Prostate gland (tissue), 2 donors: ENCODE measurements at regions not wholly inside any gene's neighbourhood (a gene's known extent, or its start where the extent isn't known, plus 50 kb on each side); places are given as distances from the start of the nearest gene placed in this dataset.
"Not testable (repeated sequence)": the region's sequence is repeated elsewhere in the genome, so short reads cannot be mapped to it uniquely, and the experiment has no call there.

ENCODE experiments used
- DNase-seq: peaks from one replicate; pipeline ENCODE4 v3.0.0-alpha.2; 2019; ENCODE audit warnings: low spot score
- H3K27ac ChIP-seq, 2 donors: fragments of 200-600 bp; sonication (generic); 2 replicates each; pipeline ENCODE4 v1.5.1; 2017 to 2019
- H3K27me3 ChIP-seq: fragments of 200-600 bp; sonication (generic); replicated peaks from 2 replicates; pipeline ENCODE4 v1.5.1; 2019; ENCODE audit not compliant: insufficient read depth
- H3K36me3 ChIP-seq, 2 donors: fragments of 200-600 bp; sonication (generic); 1 replicate in 1 of 2; 2 replicates in 1 of 2; pipeline versions ENCODE4 v1.5.1 to v1.8.1; 2017 to 2019
- H3K4me1 ChIP-seq: fragments of 200-600 bp; sonication (generic); replicated peaks from 2 replicates; pipeline ENCODE4 v1.5.1; 2019
- H3K4me3 ChIP-seq, 2 donors: fragments of 200-600 bp; sonication (generic); 2 replicates each; pipeline ENCODE4 v1.5.1; 2017 to 2019
- H3K9me3 ChIP-seq: fragments of 200-600 bp; sonication (generic); 2 replicates; pipeline ENCODE4 v1.5.1; 2017
- POLR2A ChIP-seq: fragments of 450-650 bp; IDR thresholded peaks from one replicate; pipeline ENCODE4 v1.6.1; 2016; ENCODE audit warnings: antibody characterized with exemption, mild to moderate bottlenecking
- POLR2AphosphoS5 ChIP-seq: sonication (generic); formaldehyde crosslinking; IDR thresholded peaks from one replicate; pipeline ENCODE4 v1.6.1; 2017; ENCODE audit warnings: antibody characterized with exemption
- WGBS: methylation state at CpG from one replicate; pipeline ENCODE4 v1.1.5; 2018; 5-methylcytosine and 5-hydroxymethylcytosine counted together
- intact Hi-C: fragments of 100-400 bp; cut with DNase I; formaldehyde crosslinking; loops from one replicate; pipeline ENCODE4 v1.14.2; 2022
- TF ChIP-seq, protein P1 (sequence below), 4 experiments: fragments of 200-600 bp in 2 of 4; fragments of 450-650 bp in 2 of 4; sonication (generic) in 2 of 4; IDR thresholded peaks; 1 replicate in 3 of 4; 2 replicates in 1 of 4; pipeline ENCODE4 v1.5.1; 2016 to 2019; ENCODE audit warnings: antibody characterized with exemption in 4 of 4, mild to moderate bottlenecking in 2 of 4, moderate library complexity in 2 of 4

- no peak for TF ChIP-seq POLR2AphosphoS5
- no peak for TF ChIP-seq POLR2A
- TF ChIP-seq, protein P1, sequence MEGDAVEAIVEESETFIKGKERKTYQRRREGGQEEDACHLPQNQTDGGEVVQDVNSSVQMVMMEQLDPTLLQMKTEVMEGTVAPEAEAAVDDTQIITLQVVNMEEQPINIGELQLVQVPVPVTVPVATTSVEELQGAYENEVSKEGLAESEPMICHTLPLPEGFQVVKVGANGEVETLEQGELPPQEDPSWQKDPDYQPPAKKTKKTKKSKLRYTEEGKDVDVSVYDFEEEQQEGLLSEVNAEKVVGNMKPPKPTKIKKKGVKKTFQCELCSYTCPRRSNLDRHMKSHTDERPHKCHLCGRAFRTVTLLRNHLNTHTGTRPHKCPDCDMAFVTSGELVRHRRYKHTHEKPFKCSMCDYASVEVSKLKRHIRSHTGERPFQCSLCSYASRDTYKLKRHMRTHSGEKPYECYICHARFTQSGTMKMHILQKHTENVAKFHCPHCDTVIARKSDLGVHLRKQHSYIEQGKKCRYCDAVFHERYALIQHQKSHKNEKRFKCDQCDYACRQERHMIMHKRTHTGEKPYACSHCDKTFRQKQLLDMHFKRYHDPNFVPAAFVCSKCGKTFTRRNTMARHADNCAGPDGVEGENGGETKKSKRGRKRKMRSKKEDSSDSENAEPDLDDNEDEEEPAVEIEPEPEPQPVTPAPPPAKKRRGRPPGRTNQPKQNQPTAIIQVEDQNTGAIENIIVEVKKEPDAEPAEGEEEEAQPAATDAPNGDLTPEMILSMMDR (IDR thresholded peaks at IDR 0.05): no peak
- Histone ChIP-seq H3K36me3 (no peaks in the 10 kb centered on the region), H3K9me3 (no peaks in the 10 kb centered on the region), H3K27ac (no peak overlapping the region), H3K27me3 (no peaks in the 10 kb centered on the region), H3K4me3 (no peak overlapping the region), H3K4me1 (no peaks in the 10 kb centered on the region)
- intact Hi-C loops: no loop called here
- 93% methylated on average over 2 of the region's 2 CpGs for WGBS
- DNase-seq: no peak
These were observed 251.4 kb upstream of the MSX2 start for GRCh38 chr5:174472956-174473355.

- H3K4me3 ChIP-seq, H3K9me3 ChIP-seq, H3K4me1 ChIP-seq, H3K27ac ChIP-seq, H3K27me3 ChIP-seq, DNase-seq, intact Hi-C loops, H3K36me3 ChIP-seq: not testable (repeated sequence)
- WGBS: 91% methylated on average over 3 of the region's 3 CpGs
These were observed 248.4 kb upstream of the MSX2 start for GRCh38 chr5:174476001-174476400.

DNA sequence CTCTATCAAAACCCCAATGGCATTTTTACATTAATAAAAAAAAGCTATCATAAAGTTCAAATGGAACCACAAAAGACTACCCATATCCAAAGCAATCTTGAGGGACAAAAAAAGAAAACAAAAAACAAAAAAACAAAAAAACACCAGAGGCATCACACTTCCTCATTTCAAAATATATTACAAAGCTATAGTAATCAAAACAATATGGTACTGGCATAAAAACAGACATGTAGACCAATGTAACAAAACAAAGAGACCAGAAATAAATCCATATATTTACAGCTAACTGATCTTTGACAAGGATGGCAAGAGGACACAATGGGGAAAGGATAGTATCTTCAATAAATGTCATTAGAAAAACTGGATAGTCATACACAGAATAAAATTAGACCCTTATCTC, 245.1 kb upstream of the MSX2 start:
- Histone ChIP-seq H3K27me3 (no peaks in the 10 kb centered on the region), H3K9me3 (no peaks in the 10 kb centered on the region), H3K4me1 (no peaks in the 10 kb centered on the region), H3K36me3 (no peaks in the 10 kb centered on the region), H3K27ac (no peak overlapping the region), H3K4me3 (no peak overlapping the region)
- no peak for DNase-seq
- TF ChIP-seq POLR2A (no peak), POLR2AphosphoS5 (no peak)
- intact Hi-C loops: no loop called here

DNA sequence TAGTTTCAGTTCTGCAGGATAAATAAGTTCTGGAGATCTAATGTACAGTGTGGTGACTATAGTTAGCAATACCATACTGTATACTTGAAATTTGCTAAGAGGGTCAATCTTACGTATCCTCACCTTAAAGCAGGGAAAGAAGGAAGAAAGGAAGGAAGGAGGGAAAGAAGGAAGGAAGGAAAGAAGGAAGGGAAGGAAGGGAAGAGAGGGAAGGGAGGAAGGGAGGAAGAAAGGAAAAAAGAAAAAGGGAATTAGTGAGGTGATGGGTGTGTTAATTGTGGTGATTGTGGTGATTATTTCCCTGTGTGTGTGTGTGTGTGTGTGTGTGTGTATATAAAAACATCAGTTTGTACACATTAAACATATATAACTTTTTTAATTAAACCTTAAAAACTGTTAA, 242.6 kb upstream of the MSX2 start:
- no peak overlapping the region for H3K27ac ChIP-seq
- no peaks in the 10 kb centered on the region for H3K27me3 ChIP-seq
- TF ChIP-seq, protein P1 (IDR thresholded peaks at IDR 0.05): no peak
- no peak for TF ChIP-seq POLR2AphosphoS5
- no peak for TF ChIP-seq POLR2A
- intact Hi-C loops: no loop called here
- no peak for DNase-seq
- H3K36me3 ChIP-seq: no peaks in the 10 kb centered on the region
- no peaks in the 10 kb centered on the region for H3K4me1 ChIP-seq
- H3K4me3 ChIP-seq: no peak overlapping the region
- no peaks in the 10 kb centered on the region for H3K9me3 ChIP-seq
- WGBS: 90% methylated on average over 1 of the region's 1 CpG

- no peak for DNase-seq
- Histone ChIP-seq H3K9me3 (no peaks in the 10 kb centered on the region), H3K4me3 (no peak overlapping the region), H3K4me1 (no peaks in the 10 kb centered on the region), H3K27ac (no peak overlapping the region), H3K27me3 (no peaks in the 10 kb centered on the region), H3K36me3 (no peaks in the 10 kb centered on the region)
- intact Hi-C loops: no loop called here
- TF ChIP-seq POLR2AphosphoS5: no peak
- TF ChIP-seq POLR2A: no peak
- TF ChIP-seq, protein P1 (IDR thresholded peaks at IDR 0.05): no peak
- WGBS: 24% methylated on average over 8 of the region's 8 CpGs
These were observed 241.8 kb upstream of the MSX2 start for GRCh38 chr5:174482607-174483024.

GRCh38 chr5:174483411-174483810, 241.0 kb upstream of the MSX2 start:
- H3K36me3 ChIP-seq: no peaks in the 10 kb centered on the region
- TF ChIP-seq POLR2AphosphoS5: no peak
- TF ChIP-seq, protein P1 (IDR thresholded peaks at IDR 0.05): no peak
- no peaks in the 10 kb centered on the region for H3K27me3 ChIP-seq
- intact Hi-C loops: no loop called here
- H3K9me3 ChIP-seq: no peaks in the 10 kb centered on the region
- no peak overlapping the region for H3K4me3 ChIP-seq
- H3K4me1 ChIP-seq: no peaks in the 10 kb centered on the region
- no peak overlapping the region for H3K27ac ChIP-seq
- DNase-seq: no peak
- 96% methylated on average over 4 of the region's 4 CpGs for WGBS
